ENCODE measurements at regions not wholly inside any gene's neighbourhood (a gene's known extent, or its start where the extent isn't known, plus 50 kb on each side); places are given as distances from the start of the nearest gene placed in this dataset.

- DNase-seq, result no peak
These were observed 146.2 kb upstream of the PWP1 start for GRCh38 chr12:107539196-107539939.

- DNase-seq, result no peak
These were observed 144.4 kb upstream of the PWP1 start for GRCh38 chr12:107541001-107541705.

DNA sequence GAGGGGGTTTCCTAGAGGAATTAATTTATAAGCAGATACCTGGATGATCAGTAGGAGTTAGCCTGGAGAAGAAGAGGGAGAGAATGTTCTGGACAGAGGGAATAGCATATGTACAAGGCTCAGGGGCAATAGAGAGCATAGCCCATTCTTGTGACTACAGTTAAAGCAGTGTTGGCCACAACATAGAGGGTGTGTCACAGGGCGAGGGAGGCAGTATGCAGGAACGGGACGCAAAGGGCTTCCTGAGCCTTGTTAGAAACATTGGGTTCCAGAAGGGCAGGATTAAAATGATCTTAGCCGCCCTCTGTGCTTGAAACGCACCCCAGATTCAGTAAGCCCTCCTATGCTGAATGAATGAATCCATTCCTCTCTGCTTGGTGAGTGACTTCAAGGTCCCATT lies 142.2 kb upstream of the PWP1 start:
- DNase-seq, result no peak

DNA sequence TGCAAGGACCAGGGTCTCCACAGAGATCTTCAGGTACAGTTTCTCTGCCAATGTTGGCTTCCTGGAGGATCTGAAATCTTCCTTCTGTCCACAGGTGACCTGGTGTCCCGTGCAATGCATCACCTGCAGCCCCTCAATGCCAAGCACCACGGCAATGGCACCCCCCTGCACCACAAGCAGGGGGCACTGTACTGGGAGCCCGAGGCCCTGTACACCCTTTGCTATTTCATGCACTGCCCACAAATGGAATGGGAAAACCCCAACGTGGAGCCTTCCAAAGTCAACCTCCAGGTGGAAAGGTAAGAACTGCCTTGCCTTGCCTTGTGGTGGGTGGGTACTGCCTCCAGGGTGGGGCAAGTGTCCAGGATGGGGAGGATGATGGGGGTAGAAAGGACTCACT lies 141.8 kb upstream of the PWP1 start:
- no peak for DNase-seq

GRCh38 chr12:107544937-107545336 lies 140.7 kb upstream of the PWP1 start:
- DNase-seq, result no peak

DNA sequence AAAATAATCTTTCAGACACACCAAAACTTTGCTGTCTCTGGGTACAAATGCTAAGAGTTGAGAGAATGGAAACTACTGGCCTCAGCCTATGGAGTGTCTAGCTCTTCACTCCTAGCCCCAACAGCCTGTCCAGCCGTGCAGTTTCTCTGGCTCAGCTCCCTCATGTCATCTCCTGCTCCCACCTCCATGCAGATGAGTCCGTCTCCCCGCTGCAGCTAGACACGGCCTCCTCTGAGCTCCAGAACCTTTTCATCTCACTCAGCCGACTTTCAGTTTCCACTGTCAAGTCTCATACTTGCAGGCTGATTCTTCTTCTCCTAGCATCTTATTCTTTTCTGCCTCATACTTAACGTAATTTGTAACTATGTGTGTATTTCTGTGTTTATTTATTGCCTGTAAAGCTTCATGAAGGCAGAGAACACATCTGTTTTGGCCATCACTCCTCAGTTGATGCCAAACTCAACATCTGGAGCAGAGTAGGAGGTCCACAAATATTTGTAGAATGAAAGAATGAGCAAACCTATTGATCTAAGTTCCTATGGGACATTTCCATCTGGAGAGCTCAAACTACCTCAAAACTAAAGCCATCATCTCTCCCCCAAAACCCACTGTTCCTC lies 139.8 kb upstream of the PWP1 start:
- no peak for DNase-seq

DNA sequence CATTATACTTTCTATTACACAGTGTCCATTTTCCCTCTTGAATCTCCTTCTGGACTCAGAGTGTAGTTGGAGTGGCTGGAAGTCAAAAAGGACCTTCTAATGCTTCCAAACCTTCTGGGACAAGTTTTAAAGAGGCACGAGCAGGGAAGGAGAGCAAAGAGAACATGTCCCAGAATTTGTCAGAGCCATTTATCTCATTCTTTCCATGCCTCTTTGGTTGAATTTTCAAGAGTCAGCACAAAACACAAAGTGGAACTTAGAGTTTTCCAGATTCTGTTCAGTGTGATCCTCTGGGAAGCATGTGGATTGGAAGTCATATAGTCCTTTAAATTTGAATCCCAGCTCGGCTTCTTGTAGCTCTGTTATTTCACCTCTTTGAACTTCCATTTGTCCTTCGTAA lies 138.2 kb upstream of the PWP1 start:
- no peak for DNase-seq

- no peak for DNase-seq
These were observed 135.7 kb upstream of the PWP1 start for GRCh38 chr12:107549651-107550480.

DNA sequence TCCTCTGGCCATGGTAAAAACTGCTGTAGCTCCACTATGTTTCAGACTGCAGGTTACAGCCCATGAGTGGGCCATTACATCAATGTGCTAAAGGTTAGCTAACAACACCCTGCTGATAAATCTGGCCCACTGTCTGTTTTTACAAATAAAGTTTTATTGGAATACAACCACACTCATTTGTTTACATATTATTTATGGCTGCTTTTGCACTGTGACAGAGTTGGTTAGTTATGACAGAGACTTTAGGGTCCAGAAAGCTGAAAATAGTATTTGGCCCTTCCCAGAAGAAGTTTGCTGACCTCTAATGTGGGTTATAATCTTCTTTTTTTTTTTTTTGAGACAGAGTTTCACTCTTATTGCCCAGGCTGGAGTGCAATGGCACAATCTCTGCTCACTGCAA lies 134.2 kb upstream of the PWP1 start:
- DNase-seq, result no peak

DNA sequence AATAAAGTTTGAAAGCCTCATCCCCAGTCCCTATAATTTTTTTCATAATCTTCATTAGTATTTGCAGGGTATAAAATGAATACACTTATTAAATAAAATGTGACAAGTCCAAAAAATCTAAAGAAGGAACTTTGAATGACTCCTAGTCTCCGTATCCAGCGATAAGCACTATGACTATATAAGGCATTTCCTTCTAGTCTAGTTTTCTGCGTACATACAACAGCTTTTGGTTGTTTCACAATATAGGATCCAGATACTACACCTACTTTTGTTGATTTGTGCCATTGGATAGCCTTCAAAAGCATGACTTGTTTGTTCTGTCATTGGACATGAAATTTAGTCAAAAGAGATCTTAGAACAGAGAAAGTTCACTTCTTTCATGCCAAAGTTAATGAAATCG lies 133.3 kb upstream of the PWP1 start:
- DNase-seq, result no peak

DNA sequence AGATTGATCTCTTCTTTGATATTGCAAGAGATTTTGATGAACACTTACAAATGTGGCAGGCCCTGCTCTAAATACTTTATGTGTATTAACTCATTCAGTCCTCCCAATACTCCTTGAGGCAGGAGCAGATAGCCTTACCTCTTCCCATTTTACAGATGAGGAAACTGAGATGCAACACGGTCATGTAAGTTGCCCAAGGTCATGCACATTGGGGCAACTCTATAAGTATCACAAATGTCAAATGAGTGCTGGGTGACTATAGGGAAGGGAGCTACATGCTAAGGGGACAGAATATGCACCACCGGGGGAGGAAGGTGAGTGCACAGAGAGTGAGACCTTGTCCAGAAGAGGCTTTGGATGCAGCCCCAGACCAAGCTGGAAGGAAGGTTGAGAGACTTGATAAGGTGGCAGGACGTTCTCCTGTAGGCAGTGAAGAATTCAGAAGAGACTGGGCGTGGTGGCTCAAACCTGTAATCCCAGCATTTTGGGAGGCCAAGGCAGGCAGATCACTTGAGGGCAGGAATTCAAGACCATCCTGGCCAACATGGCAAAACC lies 132.3 kb upstream of the PWP1 start:
- no peak for DNase-seq

- DNase-seq, result no peak
These were observed 130.7 kb upstream of the PWP1 start for GRCh38 chr12:107554941-107555340.

- no peak for DNase-seq
These were observed 128.6 kb upstream of the PWP1 start for GRCh38 chr12:107557026-107557425.

DNA sequence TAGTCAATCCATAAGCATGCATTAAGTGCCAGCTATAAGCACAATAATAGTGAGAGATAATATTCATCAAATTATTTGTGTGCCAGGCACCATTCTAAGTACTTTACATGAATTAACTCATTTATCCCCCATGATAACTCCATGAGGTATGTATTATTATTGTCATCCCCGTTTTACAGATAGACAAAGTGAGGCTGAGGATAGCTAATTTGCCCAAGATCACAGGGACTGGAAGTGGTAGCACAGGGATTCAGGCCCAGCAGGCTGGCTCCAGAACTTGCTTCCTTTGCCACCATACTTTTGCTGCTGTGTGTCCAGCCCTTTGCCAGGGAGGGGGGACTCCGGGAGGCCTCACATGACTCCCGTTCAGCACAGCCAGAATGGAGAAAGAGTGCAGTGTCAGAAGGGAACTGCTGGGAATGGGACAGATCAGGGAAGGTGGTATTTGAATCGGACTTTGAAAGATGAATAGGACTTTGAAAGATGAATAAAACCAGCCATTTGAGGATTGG lies 128.0 kb upstream of the PWP1 start:
- no peak for DNase-seq

DNA sequence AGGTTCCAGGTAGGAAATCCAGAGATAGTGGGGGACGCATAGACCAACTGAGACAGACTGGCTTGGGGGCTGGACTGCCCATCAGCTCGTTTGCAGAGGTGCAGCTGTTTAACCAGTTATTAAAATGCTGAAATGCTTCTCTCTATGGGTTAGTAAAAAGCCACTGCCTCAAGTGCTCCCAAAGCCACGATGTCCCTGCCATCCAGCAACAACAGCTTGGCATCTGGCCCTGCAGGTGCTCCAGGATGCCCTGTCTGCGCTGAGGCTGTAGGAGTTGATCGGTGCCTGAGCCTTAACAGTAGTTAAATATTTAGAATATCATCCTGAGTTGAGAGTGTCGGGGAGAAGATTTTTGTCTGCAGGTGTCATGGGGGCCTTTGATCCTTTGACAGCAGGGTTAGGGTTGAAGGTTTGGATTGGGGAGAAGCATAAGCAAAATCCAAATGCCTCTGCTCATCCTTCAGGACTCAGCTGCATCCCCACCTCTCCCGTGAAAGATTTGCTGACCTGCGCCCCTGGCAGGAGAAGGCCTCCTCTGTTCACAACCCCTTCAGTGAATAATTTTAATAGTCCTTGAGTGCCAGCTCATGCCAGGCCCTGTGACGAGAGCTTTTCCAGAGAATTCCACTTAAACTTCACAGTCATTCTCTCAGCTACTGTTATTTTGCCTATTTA lies 127.3 kb upstream of the PWP1 start:
- DNase-seq, result no peak

- no peak for DNase-seq
These were observed 126.7 kb upstream of the PWP1 start for GRCh38 chr12:107558816-107559382.

DNA sequence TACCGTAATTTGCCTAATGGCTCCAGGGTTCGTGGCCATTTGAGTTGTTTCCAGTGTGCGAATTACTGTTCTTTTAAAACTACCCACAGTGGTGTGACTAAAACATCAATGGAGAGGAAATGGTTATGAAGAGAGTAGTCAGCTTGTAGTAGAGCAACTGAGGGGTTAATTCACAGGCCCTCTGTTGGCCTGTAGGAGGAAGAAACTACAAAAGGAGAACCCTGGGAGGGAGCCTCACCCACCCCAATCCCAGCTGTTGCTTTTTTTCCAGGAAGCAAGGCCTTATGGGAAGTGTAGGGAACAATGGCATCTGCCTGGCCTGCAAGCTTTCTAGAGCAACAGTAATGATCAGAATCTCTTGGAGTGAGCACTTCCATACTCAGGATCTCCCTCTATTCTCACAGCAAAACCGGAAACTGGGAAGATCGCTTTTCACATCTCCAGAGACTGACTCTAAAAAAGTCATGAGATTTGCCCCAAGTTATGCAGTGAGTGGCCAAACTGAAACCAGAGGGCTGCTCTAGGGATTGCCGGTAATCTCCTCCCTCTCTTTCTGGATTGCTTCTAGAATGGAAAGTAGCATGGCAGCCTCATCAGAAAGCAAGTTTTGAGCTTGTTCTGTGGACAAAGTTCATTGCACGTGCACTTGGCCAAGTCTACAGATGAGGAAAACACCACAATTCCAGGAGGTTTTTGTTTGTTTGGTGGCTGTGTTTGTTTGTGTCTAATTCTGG lies 125.3 kb upstream of the PWP1 start:
- DNase-seq, result no peak

- DNase-seq, result no peak
These were observed 124.7 kb upstream of the PWP1 start for GRCh38 chr12:107560899-107561285.

DNA sequence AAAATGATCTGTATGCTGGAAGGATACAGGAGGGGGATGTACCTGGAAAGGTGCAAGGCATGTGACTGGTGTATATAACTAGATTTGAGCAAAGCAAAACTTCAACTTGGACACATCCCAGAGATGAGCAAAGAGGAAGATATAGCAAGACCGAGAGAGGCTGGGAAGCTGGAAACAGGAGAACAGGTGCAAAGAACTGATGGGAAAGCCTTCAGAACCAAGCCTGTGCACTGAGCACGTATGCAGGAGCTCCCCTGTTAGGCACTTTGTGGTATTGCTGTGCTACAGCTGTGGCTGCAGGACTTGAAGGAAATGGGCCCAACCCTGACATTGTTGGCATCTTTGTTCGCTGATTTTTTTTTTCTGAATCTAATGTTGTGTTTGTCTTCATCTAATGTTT lies 120.7 kb upstream of the PWP1 start:
- no peak for DNase-seq

- no peak for DNase-seq
These were observed 120.0 kb upstream of the PWP1 start for GRCh38 chr12:107565551-107565950.
